GM23248 (cell line): ENCODE measurements at regions not wholly inside any gene's neighbourhood (a gene's known extent, or its start where the extent isn't known, plus 50 kb on each side); places are given as distances from the start of the nearest gene placed in this dataset.

Experiments
- DNase-seq: peaks from one replicate; pipeline ENCODE4 v3.0.0-alpha.2; 2015
- H2AFZ ChIP-seq: fragments of 200-600 bp; sonication (generic); 2 replicates; pipeline ENCODE4 v1.6.1; 2016; ENCODE audit warnings: antibody characterized with exemption
- H3F3A ChIP-seq: fragments of 200-600 bp; sonication (generic); 2 replicates; pipeline ENCODE4 v1.6.1; 2016; ENCODE audit warnings: mild to moderate bottlenecking, antibody characterized with exemption, mixed run types; ENCODE audit not compliant: insufficient read depth
- H3K27ac ChIP-seq: fragments of 200-600 bp; sonication (generic); 2 replicates; pipeline ENCODE4 v1.5.1; 2016; ENCODE audit warnings: mild to moderate bottlenecking
- H3K27me3 ChIP-seq: fragments of 200-600 bp; sonication (generic); replicated peaks from 2 replicates; pipeline ENCODE4 v1.6.1; 2016; ENCODE audit warnings: mild to moderate bottlenecking; ENCODE audit not compliant: insufficient read depth
- H3K36me3 ChIP-seq: fragments of 200-600 bp; sonication (generic); 2 replicates; pipeline ENCODE4 v1.6.1; 2016; ENCODE audit warnings: low read depth, mild to moderate bottlenecking
- H3K4me1 ChIP-seq: fragments of 200-600 bp; sonication (generic); 2 replicates; pipeline ENCODE4 v1.6.1; 2016; ENCODE audit warnings: mild to moderate bottlenecking; ENCODE audit not compliant: insufficient read depth
- H3K4me2 ChIP-seq: fragments of 200-600 bp; sonication (generic); one replicate; pipeline ENCODE4 v1.6.1; 2016; ENCODE audit warnings: mild to moderate bottlenecking; ENCODE audit not compliant: unreplicated experiment
- H3K4me3 ChIP-seq: fragments of 200-600 bp; sonication (generic); 2 replicates; pipeline ENCODE4 v1.5.1; 2016; ENCODE audit warnings: mild to moderate bottlenecking
- H3K79me2 ChIP-seq: fragments of 200-600 bp; sonication (generic); 2 replicates; pipeline ENCODE4 v1.6.1; 2016; ENCODE audit warnings: mild to moderate bottlenecking; ENCODE audit not compliant: insufficient read depth
- H3K9ac ChIP-seq: fragments of 200-600 bp; sonication (generic); 2 replicates; pipeline ENCODE4 v1.6.1; 2016; ENCODE audit warnings: mild to moderate bottlenecking
- H3K9me2 ChIP-seq: fragments of 200-600 bp; sonication (generic); 2 replicates; pipeline ENCODE4 v1.6.1; 2016; ENCODE audit warnings: mixed run types, mild to moderate bottlenecking, moderate library complexity; ENCODE audit not compliant: insufficient read depth
- H3K9me3 ChIP-seq: fragments of 200-600 bp; sonication (generic); one replicate; pipeline ENCODE4 v1.6.1; 2017; ENCODE audit warnings: low read depth
- H4K20me1 ChIP-seq: fragments of 200-600 bp; sonication (generic); 2 replicates; pipeline ENCODE4 v1.6.0; 2016; ENCODE audit not compliant: insufficient read depth
- EZH2 ChIP-seq: fragments of 200-600 bp; sonication (generic); IDR thresholded peaks from 2 replicates; pipeline ENCODE4 v1.6.1; 2018; ENCODE audit warnings: antibody characterized with exemption, mild to moderate bottlenecking; ENCODE audit not compliant: insufficient read depth, poor library complexity, severe bottlenecking
- EZH2phosphoT487 ChIP-seq: fragments of 200-600 bp; sonication (generic); IDR thresholded peaks from 2 replicates; pipeline ENCODE4 v1.6.1; 2018; ENCODE audit warnings: antibody characterized with exemption, moderate library complexity, mild to moderate bottlenecking, low read depth; ENCODE audit not compliant: insufficient read depth
- WGBS, 2 experiments: methylation state at CpG; one replicate each; pipeline ENCODE4 v1.1.6; 2015 to 2017; ENCODE audit warnings: low lambda C conversion rate in 2 of 2, low coverage in 1 of 2; ENCODE audit errors: missing lambda C conversion rate in 2 of 2; 5-methylcytosine and 5-hydroxymethylcytosine counted together
- in situ Hi-C: fragments of 300-500 bp; cut with MboI; formaldehyde crosslinking; loops from 2 replicates; pipeline ENCODE4 v1.15.0; 2020

DNA sequence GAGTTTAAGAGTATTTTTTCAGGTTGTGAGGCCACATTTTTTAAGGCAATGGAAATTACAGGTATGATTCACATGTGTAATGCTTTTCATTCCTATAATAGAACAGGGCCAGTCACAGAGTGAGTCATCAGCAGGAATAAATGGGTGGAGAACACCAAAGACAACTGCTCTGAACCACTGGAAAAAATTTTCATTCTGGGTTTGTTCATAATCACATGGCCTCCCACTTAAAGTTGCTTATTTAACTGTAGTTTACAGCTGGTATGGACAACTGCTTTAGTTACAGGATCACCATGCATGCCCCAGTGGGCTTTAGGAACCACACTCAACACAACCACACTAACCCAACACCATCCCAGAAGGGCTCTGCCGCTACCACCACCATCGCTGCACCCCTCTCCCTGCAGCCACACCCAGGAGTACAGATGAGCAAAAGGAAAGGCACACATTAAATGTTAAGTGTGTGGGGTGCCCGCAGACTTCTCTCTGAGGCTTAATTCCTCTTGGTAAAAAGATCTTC is 107.0 kb upstream of the DST start:
- Histone ChIP-seq H4K20me1 (no peaks in the 10 kb centered on the region), H3K4me2 (peak overlapping the region; percentile 73), H3K4me3 (no peak overlapping the region; the same call in 1 of the 2 replicates), H3K27ac (peak overlapping the region; percentile 82), H3K27me3 (no peaks in the 10 kb centered on the region), H3K79me2 (peaks cover 100% of the 10 kb centered on the region), H3K36me3 (no peaks in the 10 kb centered on the region), H2AFZ (no peak overlapping the region), H3K9me2 (no peaks in the 10 kb centered on the region), H3K9me3 (no peaks in the 10 kb centered on the region), H3K4me1 (peaks cover 94% of the 10 kb centered on the region), H3K9ac (peak overlapping the region; percentile 17; the same call in 1 of the 2 replicates), H3F3A (peaks cover 85% of the 10 kb centered on the region)
- no peak for TF ChIP-seq EZH2
- peak; percentile 93 for DNase-seq
- 85 to 92% methylated on average over 3 of the region's 3 CpGs for WGBS, 2 experiments
- in situ Hi-C loops = no loop called here

DNA sequence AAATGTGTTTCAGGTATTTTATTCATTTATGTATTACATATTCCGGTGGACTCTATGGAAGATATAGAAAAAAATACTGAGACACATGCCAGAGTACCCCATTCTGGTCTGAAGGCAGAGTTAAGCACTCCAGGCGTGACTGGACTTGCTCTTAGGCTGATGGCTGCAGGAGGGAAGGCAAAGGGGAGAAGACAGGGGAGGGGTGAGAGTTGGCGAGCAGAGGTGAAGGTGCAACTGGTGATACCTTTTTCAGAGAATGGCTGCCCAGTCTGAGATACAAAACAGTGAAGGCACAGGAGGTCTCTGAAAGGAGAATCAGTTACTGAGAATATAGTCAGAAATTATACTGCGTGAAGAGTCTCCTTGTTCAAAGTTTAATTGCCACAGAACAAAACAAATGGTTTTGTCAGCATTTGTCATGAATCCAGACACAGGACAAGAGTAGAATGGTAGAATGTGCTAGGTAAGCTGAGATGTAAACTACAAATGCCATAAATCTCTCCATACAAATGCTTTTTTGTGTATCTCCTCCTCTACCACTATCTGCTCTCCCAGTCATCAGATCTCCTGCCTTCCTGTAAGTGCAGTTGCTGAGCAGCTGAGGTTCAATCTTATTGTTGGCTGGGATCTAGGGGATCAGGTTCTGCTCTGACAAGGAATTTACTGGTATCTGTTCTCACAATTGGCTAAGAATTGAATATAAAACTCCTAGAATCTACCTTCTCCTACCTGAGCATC is 104.2 kb upstream of the DST start:
- TF ChIP-seq EZH2 (no peak), EZH2phosphoT487 (no peak)
- peaks cover 100% of the 10 kb centered on the region for H3K79me2 ChIP-seq
- 96 to 100% methylated on average over 4 of the region's 4 CpGs for WGBS, 2 experiments
- H3K27me3 ChIP-seq = no peaks in the 10 kb centered on the region
- H3K27ac ChIP-seq = peak overlapping the region; percentile 82
- no peak for DNase-seq
- no peak overlapping the region for H3K4me3 ChIP-seq
- H3K4me1 ChIP-seq = peaks cover 87% of the 10 kb centered on the region
- no peaks in the 10 kb centered on the region for H3K9me3 ChIP-seq
- H3K36me3 ChIP-seq = no peaks in the 10 kb centered on the region
- H3K4me2 ChIP-seq = peak overlapping the region; percentile 2
- H2AFZ ChIP-seq = no peak overlapping the region
- H3F3A ChIP-seq = peaks cover 73% of the 10 kb centered on the region
- no peaks in the 10 kb centered on the region for H3K9me2 ChIP-seq
- in situ Hi-C loops = no loop called here
- no peaks in the 10 kb centered on the region for H4K20me1 ChIP-seq
- H3K9ac ChIP-seq = no peak overlapping the region

DNA sequence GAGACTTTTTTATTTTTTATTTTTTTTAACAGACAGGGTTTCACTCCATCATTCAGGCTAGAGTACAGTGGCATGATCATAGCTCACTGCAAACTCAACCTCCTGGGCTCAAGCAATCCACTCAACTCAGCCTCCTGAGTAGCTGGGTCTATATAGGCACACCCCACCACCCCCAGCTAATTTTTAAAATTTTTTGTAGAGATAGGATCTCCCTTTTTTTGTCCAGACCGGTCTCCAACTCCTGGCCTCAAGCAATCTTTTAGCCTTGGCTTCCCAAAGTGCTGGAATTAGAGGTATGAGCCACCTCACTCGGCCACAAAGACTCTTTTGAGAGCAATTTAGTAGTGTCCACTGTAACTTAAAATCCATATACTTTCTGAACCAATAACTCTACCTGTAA is 103.3 kb upstream of the DST start:
- no peaks in the 10 kb centered on the region for H3K9me2 ChIP-seq
- H3K9me3 ChIP-seq = no peaks in the 10 kb centered on the region
- no peaks in the 10 kb centered on the region for H3K27me3 ChIP-seq
- no peak overlapping the region for H3K9ac ChIP-seq
- TF ChIP-seq EZH2 = no peak
- no peak for TF ChIP-seq EZH2phosphoT487
- WGBS, 2 experiments = 83 to 85% methylated on average over 2 of the region's 2 CpGs
- peaks cover 87% of the 10 kb centered on the region for H3K4me1 ChIP-seq
- 0 out of 2 replicates have a peak, but pooled peaks cover 3% of the 10 kb centered on the region for H4K20me1 ChIP-seq
- peak overlapping the region; percentile 10 for H3K4me2 ChIP-seq
- H3K36me3 ChIP-seq = no peaks in the 10 kb centered on the region
- no peak for DNase-seq
- H3F3A ChIP-seq = peaks cover 69% of the 10 kb centered on the region
- 0 out of 2 replicates have a peak overlapping the region, but pooled peaks have one; percentile 82 for H3K27ac ChIP-seq
- in situ Hi-C loops = no loop called here
- peaks cover 100% of the 10 kb centered on the region for H3K79me2 ChIP-seq
- no peak overlapping the region for H2AFZ ChIP-seq
- no peak overlapping the region for H3K4me3 ChIP-seq

DNA sequence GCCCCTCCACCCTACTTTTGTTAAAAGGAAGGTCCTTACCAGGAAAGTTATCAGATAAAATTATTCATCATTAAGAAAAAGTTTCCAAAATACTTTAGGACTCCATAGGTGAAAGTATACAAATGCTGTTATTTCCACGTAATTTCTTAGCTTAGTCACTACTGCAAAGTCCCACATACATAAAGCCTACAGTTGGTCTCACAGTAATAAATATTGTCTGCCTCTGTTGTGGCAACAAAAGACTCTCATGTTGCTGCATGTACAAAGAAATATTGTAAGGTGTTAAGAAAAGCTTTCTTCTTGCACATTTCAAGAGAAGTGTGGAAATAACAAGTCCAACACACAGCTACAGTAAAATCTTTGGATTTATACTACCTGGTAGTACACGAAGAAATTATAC is 102.4 kb upstream of the DST start:
- Histone ChIP-seq H3K4me3 (no peak overlapping the region), H3K9ac (no peak overlapping the region), H3K36me3 (no peaks in the 10 kb centered on the region), H3F3A (peaks cover 64% of the 10 kb centered on the region), H2AFZ (no peak overlapping the region), H3K9me2 (no peaks in the 10 kb centered on the region), H4K20me1 (0 out of 2 replicates have a peak, but pooled peaks cover 3% of the 10 kb centered on the region), H3K9me3 (no peaks in the 10 kb centered on the region), H3K4me1 (peaks cover 87% of the 10 kb centered on the region), H3K4me2 (no peak overlapping the region), H3K27me3 (no peaks in the 10 kb centered on the region), H3K79me2 (peaks cover 100% of the 10 kb centered on the region), H3K27ac (peak overlapping the region; percentile 9; the same call in 1 of the 2 replicates)
- WGBS, 2 experiments = 94 to 98% methylated on average over 2 of the region's 2 CpGs
- in situ Hi-C loops = no loop called here
- DNase-seq = no peak
- no peak for TF ChIP-seq EZH2phosphoT487
- no peak for TF ChIP-seq EZH2
